PC-9 (cell line): ENCODE measurements at regions not wholly inside any gene's neighbourhood (a gene's known extent, or its start where the extent isn't known, plus 50 kb on each side); places are given as distances from the start of the nearest gene placed in this dataset.

Experiments
- EZH2 ChIP-seq: fragments of 200-600 bp; sonication (generic); IDR thresholded peaks from 2 replicates; pipeline ENCODE4 v1.8.0; 2017; ENCODE audit warnings: antibody characterized with exemption, low read depth
- TF ChIP-seq, protein P1 (sequence below): fragments of 200-600 bp; sonication (generic); conservative IDR thresholded peaks from 2 replicates; pipeline ENCODE4 v1.6.1; 2017; ENCODE audit warnings: mixed run types, antibody characterized with exemption, mild to moderate bottlenecking, moderate library complexity

DNA sequence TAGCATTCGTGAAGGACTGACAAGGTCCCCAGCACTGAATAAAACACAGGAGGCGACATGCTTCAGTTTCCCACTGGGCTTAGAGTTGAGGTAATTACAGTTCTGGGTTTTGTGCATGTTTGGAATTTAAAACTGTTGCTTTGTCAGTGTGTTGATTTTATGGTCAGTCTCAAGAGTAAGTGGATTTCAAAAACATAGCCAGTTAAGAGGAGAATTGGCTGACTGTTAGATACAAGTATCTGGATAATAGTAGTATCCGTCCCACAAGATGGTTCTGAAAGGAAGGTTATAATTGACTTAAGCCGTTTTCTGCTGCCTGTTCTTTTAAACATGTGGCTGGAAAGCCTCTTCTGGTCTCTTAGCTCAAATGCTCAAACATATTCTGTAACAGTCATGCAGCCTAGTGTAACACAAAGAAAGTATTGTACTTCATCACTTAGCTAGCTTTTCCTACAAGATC is 170.9 kb downstream of the POLR1F start:
- TF ChIP-seq, protein P1, sequence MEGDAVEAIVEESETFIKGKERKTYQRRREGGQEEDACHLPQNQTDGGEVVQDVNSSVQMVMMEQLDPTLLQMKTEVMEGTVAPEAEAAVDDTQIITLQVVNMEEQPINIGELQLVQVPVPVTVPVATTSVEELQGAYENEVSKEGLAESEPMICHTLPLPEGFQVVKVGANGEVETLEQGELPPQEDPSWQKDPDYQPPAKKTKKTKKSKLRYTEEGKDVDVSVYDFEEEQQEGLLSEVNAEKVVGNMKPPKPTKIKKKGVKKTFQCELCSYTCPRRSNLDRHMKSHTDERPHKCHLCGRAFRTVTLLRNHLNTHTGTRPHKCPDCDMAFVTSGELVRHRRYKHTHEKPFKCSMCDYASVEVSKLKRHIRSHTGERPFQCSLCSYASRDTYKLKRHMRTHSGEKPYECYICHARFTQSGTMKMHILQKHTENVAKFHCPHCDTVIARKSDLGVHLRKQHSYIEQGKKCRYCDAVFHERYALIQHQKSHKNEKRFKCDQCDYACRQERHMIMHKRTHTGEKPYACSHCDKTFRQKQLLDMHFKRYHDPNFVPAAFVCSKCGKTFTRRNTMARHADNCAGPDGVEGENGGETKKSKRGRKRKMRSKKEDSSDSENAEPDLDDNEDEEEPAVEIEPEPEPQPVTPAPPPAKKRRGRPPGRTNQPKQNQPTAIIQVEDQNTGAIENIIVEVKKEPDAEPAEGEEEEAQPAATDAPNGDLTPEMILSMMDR = no peak
- no peak for TF ChIP-seq EZH2
